Effector memory CD8-positive, alpha-beta T cell (primary cell): ENCODE measurements at regions not wholly inside any gene's neighbourhood (a gene's known extent, or its start where the extent isn't known, plus 50 kb on each side); places are given as distances from the start of the nearest gene placed in this dataset.
"Not testable (repeated sequence)": the region's sequence is repeated elsewhere in the genome, so short reads cannot be mapped to it uniquely, and the experiment has no call there.

Experiments
- ATAC-seq: fragments of 150-1000 bp; cut with Tn5 transposase; replicated peaks from 2 replicates; pipeline ENCODE4 v1.10.0; 2021; ENCODE audit warnings: mild to moderate bottlenecking, moderate library complexity
- DNase-seq, 3 experiments: peaks; one replicate each; pipeline ENCODE4 v3.0.0; 2021
- H3K27ac Mint-ChIP-seq, 2 donors: one replicate each; pipeline ENCODE4 v1.8.0; 2022; ENCODE audit warnings: mild to moderate bottlenecking in 2 of 2, mixed read lengths in 2 of 2, moderate library complexity in 2 of 2
- H3K27me3 Mint-ChIP-seq, 2 donors: one replicate each; pipeline ENCODE4 v1.8.0; 2022; ENCODE audit warnings: mixed read lengths in 2 of 2
- H3K36me3 Mint-ChIP-seq: one replicate; pipeline ENCODE4 v1.8.0; 2022; ENCODE audit warnings: mild to moderate bottlenecking, moderate library complexity, mixed read lengths; ENCODE audit not compliant: insufficient read depth
- H3K4me1 Mint-ChIP-seq, 2 donors: one replicate each; pipeline ENCODE4 v1.8.0; 2022; ENCODE audit warnings: low read depth in 2 of 2, mixed read lengths in 2 of 2
- H3K4me3 Mint-ChIP-seq, 2 donors: one replicate each; pipeline ENCODE4 v1.8.0; 2022; ENCODE audit warnings: mild to moderate bottlenecking in 2 of 2, mixed read lengths in 2 of 2, moderate library complexity in 2 of 2
- H3K9me3 Mint-ChIP-seq, 2 donors: one replicate each; pipeline ENCODE4 v1.8.0; 2022; ENCODE audit warnings: mixed read lengths in 2 of 2

DNA sequence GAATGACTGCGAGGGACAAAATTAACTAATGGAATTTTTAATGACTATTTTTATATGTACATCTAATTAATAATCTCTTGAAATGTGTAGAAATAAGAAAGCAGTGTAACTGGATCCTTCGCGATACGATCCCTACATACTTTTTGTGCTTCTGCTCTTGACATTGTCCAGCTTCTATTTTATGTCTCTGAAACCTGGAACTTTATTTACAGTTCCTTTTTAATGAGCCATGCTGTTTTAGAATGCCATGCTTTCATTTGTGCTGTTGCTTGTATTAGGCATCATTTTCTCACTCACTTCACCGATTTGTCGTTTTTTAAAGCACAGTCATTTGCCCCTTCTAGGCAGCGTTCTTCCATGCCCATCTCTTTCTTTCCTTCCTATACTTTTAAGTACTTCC lies 301.3 kb downstream of the EDEM1 start:
- no peak for ATAC-seq
- Mint-ChIP-seq H3K27me3 (no peaks in the 10 kb centered on the region), H3K9me3 (peaks cover 0 to 2% of the 10 kb centered on the region in 2 donors), H3K27ac (no peak overlapping the region), H3K36me3 (no peaks in the 10 kb centered on the region), H3K4me3 (no peak overlapping the region), H3K4me1 (no peaks in the 10 kb centered on the region)
- DNase-seq: no peak

DNA sequence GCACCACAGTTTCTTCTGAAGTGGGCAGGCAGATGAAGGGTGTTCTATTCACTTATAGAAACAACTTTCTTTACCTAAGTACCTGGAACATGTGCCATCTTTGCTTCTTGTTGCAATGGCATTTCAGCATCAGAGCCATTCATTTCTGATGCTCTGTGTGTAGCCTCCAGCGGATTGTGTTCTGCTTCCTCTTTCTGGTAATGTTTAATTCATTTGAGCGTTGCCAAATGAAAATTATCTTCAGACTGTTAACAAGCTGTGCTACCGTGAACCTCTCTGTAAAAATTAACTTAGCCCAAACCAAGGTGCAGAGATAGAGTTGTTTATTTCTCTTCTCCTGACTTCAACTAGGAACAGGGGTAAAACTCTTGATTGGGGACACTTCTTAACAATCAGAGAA lies 302.0 kb downstream of the EDEM1 start:
- no peaks in the 10 kb centered on the region for H3K27me3 Mint-ChIP-seq
- DNase-seq (no peak), ATAC-seq (no peak)
- peaks cover 0 to 2% of the 10 kb centered on the region in 2 donors for H3K9me3 Mint-ChIP-seq
- H3K27ac Mint-ChIP-seq: no peak overlapping the region
- H3K36me3 Mint-ChIP-seq: no peaks in the 10 kb centered on the region
- no peak overlapping the region for H3K4me3 Mint-ChIP-seq
- no peaks in the 10 kb centered on the region for H3K4me1 Mint-ChIP-seq

DNA sequence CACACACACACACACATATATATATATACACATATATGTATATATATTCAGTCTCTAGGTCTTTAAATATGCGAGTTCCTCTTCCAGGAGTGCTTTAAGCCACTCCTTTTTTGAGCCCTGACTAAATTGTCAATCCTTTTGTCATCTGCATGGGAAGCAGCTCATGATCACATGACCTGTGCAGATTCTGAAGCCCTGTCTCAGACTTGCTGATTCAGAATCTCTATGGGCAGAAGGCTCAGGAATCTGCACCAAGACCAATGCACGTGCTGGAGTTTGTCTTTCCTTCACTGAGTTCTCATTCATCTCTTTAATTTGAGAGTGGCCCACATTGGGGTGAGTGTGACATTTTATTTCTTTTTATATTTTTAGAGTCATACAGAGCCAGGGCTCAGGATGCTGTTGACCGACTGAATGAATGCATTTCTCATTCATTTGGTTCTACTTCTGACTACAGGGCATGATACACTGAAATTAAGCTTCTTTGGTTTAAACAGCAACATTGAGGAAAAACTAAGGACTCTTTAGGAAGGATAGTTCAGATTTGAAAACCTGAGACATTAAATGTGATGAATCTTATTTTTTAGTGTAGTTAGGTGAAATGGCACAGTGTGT lies 307.5 kb downstream of the EDEM1 start:
- no peaks in the 10 kb centered on the region for H3K36me3 Mint-ChIP-seq
- H3K27ac Mint-ChIP-seq: no peak overlapping the region
- no peaks in the 10 kb centered on the region for H3K4me1 Mint-ChIP-seq
- ATAC-seq (no peak), DNase-seq (no peak)
- H3K9me3 Mint-ChIP-seq: peaks cover 0 to 3% of the 10 kb centered on the region in 2 donors
- no peak overlapping the region for H3K4me3 Mint-ChIP-seq
- H3K27me3 Mint-ChIP-seq: no peaks in the 10 kb centered on the region

DNA sequence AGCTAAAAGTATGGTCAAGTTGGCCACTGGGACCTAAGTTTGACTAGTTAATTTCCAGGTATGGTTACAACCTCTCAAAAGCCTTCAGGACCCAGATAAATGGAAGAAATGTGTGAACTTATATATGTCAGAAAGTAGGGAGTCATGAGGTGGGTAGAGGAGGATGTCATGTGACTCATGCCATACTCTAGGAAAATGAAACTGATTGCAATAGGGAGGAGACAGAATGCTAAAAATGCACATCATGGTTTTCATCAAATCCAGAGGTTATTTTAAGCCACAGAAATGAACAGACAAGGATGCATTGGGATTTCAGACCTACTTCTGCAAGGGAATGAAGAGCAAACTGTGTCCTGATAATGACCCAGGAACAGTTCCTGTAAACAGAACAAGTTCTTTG lies 310.0 kb downstream of the EDEM1 start:
- no peaks in the 10 kb centered on the region for H3K4me1 Mint-ChIP-seq
- no peak for ATAC-seq

DNA sequence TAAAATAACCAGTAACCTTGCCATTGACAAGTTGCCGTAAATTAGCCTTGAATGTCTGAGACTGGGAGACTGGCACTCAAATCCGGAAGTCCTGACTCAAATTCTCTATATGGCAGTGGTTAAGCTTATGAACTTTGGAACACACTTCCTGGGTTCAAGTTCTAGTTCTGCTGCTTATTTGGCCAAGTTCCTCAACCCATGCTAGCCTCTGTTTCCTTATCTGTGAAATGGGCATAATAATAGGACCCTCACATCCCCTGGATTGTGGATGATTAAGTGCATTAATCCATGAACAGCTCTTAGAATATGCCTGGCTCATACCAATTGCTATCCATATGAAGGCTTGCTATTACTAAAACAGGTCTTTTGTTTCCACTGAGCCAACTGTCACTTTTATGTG lies 311.5 kb downstream of the EDEM1 start:
- H3K36me3 Mint-ChIP-seq: no peaks in the 10 kb centered on the region
- H3K27me3 Mint-ChIP-seq: no peaks in the 10 kb centered on the region
- no peak for DNase-seq
- H3K4me1 Mint-ChIP-seq: no peaks in the 10 kb centered on the region
- peaks cover 3 to 5% of the 10 kb centered on the region in 2 donors for H3K9me3 Mint-ChIP-seq
- no peak overlapping the region for H3K27ac Mint-ChIP-seq
- ATAC-seq: no peak
- H3K4me3 Mint-ChIP-seq: no peak overlapping the region

More for the DNA sequence above, 310.0 kb downstream of the EDEM1 start:
- Mint-ChIP-seq H3K9me3 (peaks cover 0 to 3% of the 10 kb centered on the region in 2 donors), H3K27ac (no peak overlapping the region), H3K36me3 (no peaks in the 10 kb centered on the region), H3K27me3 (no peaks in the 10 kb centered on the region), H3K4me3 (no peak overlapping the region)
- no peak for DNase-seq

DNA sequence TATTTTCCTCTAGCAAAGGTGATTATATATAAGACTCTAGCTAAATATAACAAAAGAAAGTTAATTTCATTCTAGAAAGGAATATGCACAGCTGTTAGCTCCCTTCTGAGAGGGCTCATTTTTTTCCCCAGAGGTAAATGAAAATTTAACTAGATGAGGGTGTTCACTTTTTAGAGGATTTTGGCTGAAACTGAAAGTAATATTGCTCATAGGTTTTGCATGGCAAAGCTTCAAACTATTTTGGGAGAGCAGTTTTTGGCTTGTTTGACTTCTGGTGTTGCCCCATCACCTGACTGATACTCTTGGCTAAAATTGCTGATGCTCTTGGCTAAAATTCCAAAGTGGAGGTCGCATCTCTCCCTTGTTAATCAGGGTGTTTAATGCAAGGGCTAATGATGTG lies 311.9 kb downstream of the EDEM1 start:
- Mint-ChIP-seq H3K4me1 (no peaks in the 10 kb centered on the region), H3K27ac (no peak overlapping the region), H3K36me3 (no peaks in the 10 kb centered on the region), H3K9me3 (peaks cover 3 to 6% of the 10 kb centered on the region in 2 donors), H3K27me3 (no peaks in the 10 kb centered on the region), H3K4me3 (no peak overlapping the region)
- ATAC-seq (no peak), DNase-seq (no peak)

DNA sequence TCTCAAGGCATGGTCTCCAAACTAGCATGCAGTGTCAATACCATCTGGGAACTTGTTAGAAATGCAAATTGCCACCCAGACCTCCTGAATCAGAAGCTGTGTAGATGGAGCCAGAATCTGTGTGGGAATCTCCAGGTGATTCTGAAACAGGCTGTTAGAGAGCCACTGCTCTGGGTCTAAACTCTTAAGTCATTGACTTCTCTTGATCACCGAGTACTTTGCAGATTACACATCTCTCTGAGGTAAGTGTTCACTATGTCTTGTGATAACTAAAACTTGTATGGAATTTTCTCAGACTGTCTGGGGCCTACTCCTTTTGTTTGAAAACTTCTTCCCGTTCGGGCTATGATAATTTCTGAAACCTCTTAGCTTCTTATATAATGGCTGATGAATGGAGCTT lies 315.6 kb downstream of the EDEM1 start:
- Mint-ChIP-seq H3K27ac (no peak overlapping the region), H3K9me3 (peaks cover 4 to 14% of the 10 kb centered on the region in 2 donors), H3K4me3 (no peak overlapping the region), H3K4me1 (no peaks in the 10 kb centered on the region), H3K36me3 (no peaks in the 10 kb centered on the region), H3K27me3 (no peaks in the 10 kb centered on the region)
- DNase-seq (no peak), ATAC-seq (no peak)

DNA sequence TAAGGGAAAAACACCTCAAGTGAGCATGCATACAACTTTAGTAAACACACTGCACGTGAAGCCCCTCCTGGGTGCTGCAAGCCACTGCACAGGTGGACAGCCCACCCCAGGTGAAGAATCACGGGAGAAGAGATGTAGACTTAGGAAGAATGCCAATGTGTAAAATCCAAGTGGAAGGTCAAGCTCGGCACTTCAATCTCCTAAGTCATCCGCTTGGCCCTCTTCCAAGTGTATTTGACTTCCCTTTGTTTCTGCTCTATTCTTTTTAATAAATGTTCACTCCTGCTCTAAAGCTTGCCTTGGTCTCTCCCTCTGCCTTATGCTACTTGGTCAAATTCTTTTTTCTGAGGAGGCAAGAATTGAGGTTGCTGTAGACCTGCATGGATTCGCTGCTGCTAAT lies 316.6 kb downstream of the EDEM1 start:
- no peaks in the 10 kb centered on the region for H3K27me3 Mint-ChIP-seq
- H3K4me1 Mint-ChIP-seq: no peaks in the 10 kb centered on the region
- H3K27ac Mint-ChIP-seq: no peak overlapping the region
- no peaks in the 10 kb centered on the region for H3K36me3 Mint-ChIP-seq
- ATAC-seq: no peak
- DNase-seq: no peak
- no peak overlapping the region for H3K4me3 Mint-ChIP-seq
- H3K9me3 Mint-ChIP-seq: peaks cover 8 to 22% of the 10 kb centered on the region in 2 donors

DNA sequence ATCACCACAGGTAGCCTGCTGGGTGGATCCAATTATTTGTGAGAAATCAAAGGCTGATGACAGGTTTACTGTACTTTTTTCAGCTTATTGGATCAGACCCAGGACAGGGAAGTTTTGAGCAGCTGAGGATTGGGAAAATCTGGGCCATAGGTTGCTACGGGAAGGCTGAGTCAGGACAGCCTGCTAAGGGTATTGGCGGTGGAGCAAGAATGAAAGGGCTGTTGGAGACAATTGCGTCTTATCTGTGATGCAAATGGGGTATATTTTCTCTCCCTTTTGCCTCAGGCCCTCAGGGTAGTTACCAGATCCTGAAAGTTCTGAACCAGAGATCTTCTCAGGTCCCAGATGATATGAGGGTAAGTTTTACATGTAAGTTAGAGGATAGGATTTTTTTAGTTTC lies 317.7 kb downstream of the EDEM1 start:
- no peaks in the 10 kb centered on the region for H3K27me3 Mint-ChIP-seq
- DNase-seq (no peak), ATAC-seq (no peak)
- H3K36me3 Mint-ChIP-seq: no peaks in the 10 kb centered on the region
- no peak overlapping the region for H3K4me3 Mint-ChIP-seq
- H3K4me1 Mint-ChIP-seq: no peaks in the 10 kb centered on the region
- H3K27ac Mint-ChIP-seq: no peak overlapping the region
- H3K9me3 Mint-ChIP-seq: peaks cover 12 to 23% of the 10 kb centered on the region in 2 donors

DNA sequence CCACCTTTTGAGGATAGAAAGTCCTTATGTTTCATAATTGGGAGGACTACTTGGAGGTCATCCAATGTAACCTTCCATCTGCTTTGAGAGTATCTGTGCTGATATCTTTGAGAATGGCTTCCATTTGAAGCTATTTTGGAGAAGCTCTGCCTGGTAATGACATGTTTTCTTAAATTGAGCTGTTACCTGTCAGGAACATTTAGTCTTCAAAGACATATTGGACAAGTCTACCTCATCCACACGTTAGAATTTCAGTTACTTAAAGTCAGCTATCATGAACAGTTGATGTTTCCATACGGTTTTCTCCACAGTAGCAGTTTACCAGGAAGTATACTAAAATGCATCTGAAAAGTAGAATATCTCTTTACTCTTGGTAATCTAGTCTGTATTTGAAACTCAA lies 318.5 kb downstream of the EDEM1 start:
- no peaks in the 10 kb centered on the region for H3K4me1 Mint-ChIP-seq
- no peaks in the 10 kb centered on the region for H3K27me3 Mint-ChIP-seq
- H3K4me3 Mint-ChIP-seq: no peak overlapping the region
- H3K9me3 Mint-ChIP-seq: peaks cover 12 to 28% of the 10 kb centered on the region in 2 donors
- no peak overlapping the region for H3K27ac Mint-ChIP-seq
- ATAC-seq (no peak), DNase-seq (no peak)
- H3K36me3 Mint-ChIP-seq: no peaks in the 10 kb centered on the region

DNA sequence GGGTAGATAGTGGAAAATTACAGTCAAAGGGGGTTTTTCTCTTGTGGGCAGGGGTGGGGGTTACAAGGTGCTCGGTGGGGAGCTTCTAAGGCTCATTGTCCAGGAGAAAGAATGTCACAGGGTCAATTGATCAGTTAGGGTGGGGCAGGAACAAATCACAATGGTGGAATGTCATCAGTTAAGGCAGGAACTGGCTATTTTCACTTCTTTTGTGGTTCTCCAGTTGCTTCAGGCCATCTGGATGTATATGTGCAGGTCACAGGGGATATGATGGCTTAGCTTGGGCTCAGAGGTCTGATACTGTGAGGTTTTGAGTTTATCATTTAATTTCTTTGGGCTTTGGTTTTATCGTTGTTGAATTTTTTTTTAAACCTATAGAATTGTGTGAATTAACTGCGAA lies 321.4 kb downstream of the EDEM1 start:
- H3K36me3 Mint-ChIP-seq, H3K4me3 Mint-ChIP-seq, H3K4me1 Mint-ChIP-seq, ATAC-seq, H3K27me3 Mint-ChIP-seq, DNase-seq, H3K27ac Mint-ChIP-seq: not testable (repeated sequence)
- H3K9me3 Mint-ChIP-seq: peaks cover 12 to 39% of the 10 kb centered on the region in 2 donors

DNA sequence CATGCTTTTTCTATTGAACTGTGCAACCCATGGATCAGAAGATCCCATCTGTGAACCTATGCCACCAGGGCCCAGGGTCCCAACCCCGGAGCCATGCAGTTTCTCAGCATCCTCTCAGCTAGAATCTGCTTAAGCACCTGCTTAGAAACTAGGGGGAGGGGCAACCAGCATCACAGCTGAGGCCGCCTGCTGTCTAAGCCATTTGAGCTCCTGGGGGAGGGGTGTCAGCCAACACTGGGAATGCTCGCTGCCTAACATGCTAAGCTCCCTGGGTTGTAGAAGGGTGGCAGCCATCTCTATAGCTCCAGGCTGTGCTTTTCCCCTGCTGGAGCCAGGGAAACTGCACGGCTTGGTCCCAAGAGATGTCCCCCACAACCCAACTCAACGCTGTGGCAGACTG lies 322.8 kb downstream of the EDEM1 start:
- Mint-ChIP-seq H3K9me3 (peaks cover 14 to 49% of the 10 kb centered on the region in 2 donors), H3K4me3 (no peak overlapping the region), H3K36me3 (no peaks in the 10 kb centered on the region), H3K4me1 (no peaks in the 10 kb centered on the region), H3K27ac (no peak overlapping the region), H3K27me3 (no peaks in the 10 kb centered on the region)
- DNase-seq (no peak), ATAC-seq (no peak)

DNA sequence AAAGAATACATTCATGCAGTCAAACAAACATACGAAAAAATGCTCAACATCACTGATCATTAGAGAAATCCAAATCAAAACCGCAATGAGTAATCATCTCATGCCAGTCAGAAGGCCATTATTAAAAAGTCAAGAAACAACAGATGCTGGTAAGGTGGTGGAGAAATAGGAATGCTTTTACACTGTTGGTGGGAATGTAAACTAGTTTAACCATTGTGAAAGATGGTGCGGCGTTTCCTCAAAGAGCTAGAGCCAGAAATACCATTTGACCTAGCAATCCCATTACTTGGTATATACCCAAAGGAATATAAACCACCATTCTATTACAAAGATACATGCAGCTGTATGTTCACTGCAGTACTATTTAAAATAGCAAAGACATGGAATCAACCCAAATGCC lies 330.4 kb downstream of the EDEM1 start:
- ATAC-seq: no peak

DNA sequence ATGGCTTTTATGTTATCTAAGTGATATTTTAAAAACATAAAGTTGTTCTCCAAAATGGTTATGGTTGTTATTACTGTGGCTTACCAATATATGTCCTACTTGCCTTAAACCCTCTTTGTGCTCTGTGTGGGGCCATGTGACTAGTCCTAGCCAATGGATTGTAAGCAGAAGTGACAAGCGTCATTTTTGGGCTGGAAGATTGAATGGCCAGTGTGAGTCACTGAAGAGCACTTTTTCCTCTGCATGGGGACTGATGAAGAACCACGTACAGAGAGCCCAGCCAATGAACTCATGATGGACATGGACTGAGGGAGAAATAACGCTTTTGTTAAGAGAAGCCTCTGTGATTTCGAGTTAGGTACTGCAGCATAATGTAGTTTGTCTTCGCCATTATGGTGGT lies 332.7 kb downstream of the EDEM1 start:
- Mint-ChIP-seq H3K36me3 (no peaks in the 10 kb centered on the region), H3K4me3 (no peak overlapping the region), H3K27me3 (no peaks in the 10 kb centered on the region), H3K4me1 (no peaks in the 10 kb centered on the region), H3K27ac (no peak overlapping the region), H3K9me3 (peaks cover 3 to 13% of the 10 kb centered on the region in 2 donors)
- ATAC-seq (no peak), DNase-seq (no peak)

More for the DNA sequence above, 330.4 kb downstream of the EDEM1 start:
- no peaks in the 10 kb centered on the region for H3K27me3 Mint-ChIP-seq
- DNase-seq: no peak
- H3K36me3 Mint-ChIP-seq: no peaks in the 10 kb centered on the region
- no peak overlapping the region for H3K27ac Mint-ChIP-seq
- no peaks in the 10 kb centered on the region for H3K4me1 Mint-ChIP-seq
- peaks cover 4 to 21% of the 10 kb centered on the region in 2 donors for H3K9me3 Mint-ChIP-seq
- no peak overlapping the region for H3K4me3 Mint-ChIP-seq

DNA sequence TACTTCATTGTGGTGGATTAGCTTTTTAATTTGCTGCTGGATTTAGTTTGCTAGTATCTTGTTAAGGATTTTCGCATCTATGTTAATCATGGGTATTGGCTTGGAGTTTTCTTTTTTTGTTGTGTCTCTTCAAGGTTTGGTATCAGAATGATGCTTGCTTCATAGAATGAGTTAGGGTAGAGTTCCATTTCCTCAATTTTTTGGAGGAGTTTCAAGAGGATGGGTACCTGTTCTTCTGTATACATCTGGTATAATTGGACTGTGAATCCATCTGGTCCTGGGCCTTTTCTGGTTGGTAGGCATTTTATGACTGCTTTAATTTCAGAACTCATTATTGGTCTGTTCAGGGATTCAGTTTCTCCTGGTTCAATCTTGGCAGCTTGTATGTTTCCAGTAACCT lies 335.6 kb downstream of the EDEM1 start:
- Mint-ChIP-seq H3K4me3 (no peak overlapping the region), H3K36me3 (no peaks in the 10 kb centered on the region), H3K27me3 (no peaks in the 10 kb centered on the region), H3K27ac (no peak overlapping the region), H3K9me3 (peaks cover 3 to 13% of the 10 kb centered on the region in 2 donors), H3K4me1 (no peaks in the 10 kb centered on the region)
- DNase-seq: no peak
- no peak for ATAC-seq
